ENCODE measurements at regions not wholly inside any gene's neighbourhood (a gene's known extent, or its start where the extent isn't known, plus 50 kb on each side); places are given as distances from the start of the nearest gene placed in this dataset.

GRCh38 chr2:53545604-53546003 is 222.0 kb upstream of the CHAC2 start:
- H3K9me3 ChIP-seq, result peaks cover 0 to 8% (median 4%) of the 10 kb centered on the region in 4 donors
- no peak for DNase-seq
- H3K27ac ChIP-seq, result no peak overlapping the region
- no peak overlapping the region for H3K4me3 ChIP-seq
- whole genome bisulfite sequencing, 2 donors, result 84 to 87% methylated on average over 4 of the region's 4 CpGs
- intact Hi-C loops (cut with DNase I), result no loop called here
- H3K4me1 ChIP-seq, result no peaks in the 10 kb centered on the region
- H3K27me3 ChIP-seq, result no peaks in the 10 kb centered on the region
- TF ChIP-seq POLR2A (IDR thresholded peaks at IDR 0.05) (no peak), POLR2AphosphoS5 (IDR thresholded peaks at IDR 0.05) (no peak), EP300 (IDR thresholded peaks at IDR 0.05) (no peak)
- TF ChIP-seq, protein P1, sequence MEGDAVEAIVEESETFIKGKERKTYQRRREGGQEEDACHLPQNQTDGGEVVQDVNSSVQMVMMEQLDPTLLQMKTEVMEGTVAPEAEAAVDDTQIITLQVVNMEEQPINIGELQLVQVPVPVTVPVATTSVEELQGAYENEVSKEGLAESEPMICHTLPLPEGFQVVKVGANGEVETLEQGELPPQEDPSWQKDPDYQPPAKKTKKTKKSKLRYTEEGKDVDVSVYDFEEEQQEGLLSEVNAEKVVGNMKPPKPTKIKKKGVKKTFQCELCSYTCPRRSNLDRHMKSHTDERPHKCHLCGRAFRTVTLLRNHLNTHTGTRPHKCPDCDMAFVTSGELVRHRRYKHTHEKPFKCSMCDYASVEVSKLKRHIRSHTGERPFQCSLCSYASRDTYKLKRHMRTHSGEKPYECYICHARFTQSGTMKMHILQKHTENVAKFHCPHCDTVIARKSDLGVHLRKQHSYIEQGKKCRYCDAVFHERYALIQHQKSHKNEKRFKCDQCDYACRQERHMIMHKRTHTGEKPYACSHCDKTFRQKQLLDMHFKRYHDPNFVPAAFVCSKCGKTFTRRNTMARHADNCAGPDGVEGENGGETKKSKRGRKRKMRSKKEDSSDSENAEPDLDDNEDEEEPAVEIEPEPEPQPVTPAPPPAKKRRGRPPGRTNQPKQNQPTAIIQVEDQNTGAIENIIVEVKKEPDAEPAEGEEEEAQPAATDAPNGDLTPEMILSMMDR (IDR thresholded peaks at IDR 0.05), result no peak
- H3K36me3 ChIP-seq, result no peaks in the 10 kb centered on the region

- intact Hi-C loops (cut with DNase I), result no loop called here
- DNase-seq, result no peak
- Histone ChIP-seq H3K36me3 (no peaks in the 10 kb centered on the region), H3K4me1 (no peaks in the 10 kb centered on the region), H3K27me3 (no peaks in the 10 kb centered on the region), H3K4me3 (no peak overlapping the region), H3K27ac (no peak overlapping the region), H3K9me3 (peaks cover 0 to 9% (median 4%) of the 10 kb centered on the region in 4 donors)
- WGBS, 2 donors, result 61 to 69% methylated on average over 7 of the region's 7 CpGs
- no peak for TF ChIP-seq POLR2A (IDR thresholded peaks at IDR 0.05)
- TF ChIP-seq, protein P1 (IDR thresholded peaks at IDR 0.05), result no peak
- no peak for TF ChIP-seq POLR2AphosphoS5 (IDR thresholded peaks at IDR 0.05)
- TF ChIP-seq EP300 (IDR thresholded peaks at IDR 0.05), result no peak
Measured at GRCh38 chr2:53544871-53545558, 222.6 kb upstream of the CHAC2 start.

- WGBS, 2 donors, result 59 to 72% methylated on average over 1 of the region's 1 CpG
- Histone ChIP-seq H3K27me3 (no peaks in the 10 kb centered on the region), H3K27ac (no peak overlapping the region), H3K4me1 (no peaks in the 10 kb centered on the region), H3K9me3 (peaks cover 0 to 9% (median 4%) of the 10 kb centered on the region in 4 donors), H3K4me3 (no peak overlapping the region), H3K36me3 (no peaks in the 10 kb centered on the region)
- intact Hi-C loops (cut with DNase I), result no loop called here
- no peak for DNase-seq
- TF ChIP-seq EP300 (IDR thresholded peaks at IDR 0.05), result no peak
Measured at GRCh38 chr2:53543083-53543482, 224.5 kb upstream of the CHAC2 start.

- no peak overlapping the region for H3K27ac ChIP-seq
- DNase-seq, result no peak
- H3K27me3 ChIP-seq, result no peaks in the 10 kb centered on the region
- WGBS, 2 donors, result 89 to 93% methylated on average over 4 of the region's 4 CpGs
- H3K4me1 ChIP-seq, result peaks cover 0 to 6% (median 0%) of the 10 kb centered on the region in 4 donors
- H3K36me3 ChIP-seq, result no peaks in the 10 kb centered on the region
- no peak for TF ChIP-seq POLR2A (IDR thresholded peaks at IDR 0.05)
- TF ChIP-seq, protein P1 (IDR thresholded peaks at IDR 0.05), result no peak
- TF ChIP-seq POLR2AphosphoS5 (IDR thresholded peaks at IDR 0.05), result no peak
- no peak for TF ChIP-seq EP300 (IDR thresholded peaks at IDR 0.05)
- no peak overlapping the region for H3K4me3 ChIP-seq
- intact Hi-C loops (cut with DNase I), result no loop called here
- peaks cover 0 to 9% (median 7%) of the 10 kb centered on the region in 4 donors for H3K9me3 ChIP-seq
Measured at GRCh38 chr2:53536583-53537361, 230.8 kb upstream of the CHAC2 start.

DNA sequence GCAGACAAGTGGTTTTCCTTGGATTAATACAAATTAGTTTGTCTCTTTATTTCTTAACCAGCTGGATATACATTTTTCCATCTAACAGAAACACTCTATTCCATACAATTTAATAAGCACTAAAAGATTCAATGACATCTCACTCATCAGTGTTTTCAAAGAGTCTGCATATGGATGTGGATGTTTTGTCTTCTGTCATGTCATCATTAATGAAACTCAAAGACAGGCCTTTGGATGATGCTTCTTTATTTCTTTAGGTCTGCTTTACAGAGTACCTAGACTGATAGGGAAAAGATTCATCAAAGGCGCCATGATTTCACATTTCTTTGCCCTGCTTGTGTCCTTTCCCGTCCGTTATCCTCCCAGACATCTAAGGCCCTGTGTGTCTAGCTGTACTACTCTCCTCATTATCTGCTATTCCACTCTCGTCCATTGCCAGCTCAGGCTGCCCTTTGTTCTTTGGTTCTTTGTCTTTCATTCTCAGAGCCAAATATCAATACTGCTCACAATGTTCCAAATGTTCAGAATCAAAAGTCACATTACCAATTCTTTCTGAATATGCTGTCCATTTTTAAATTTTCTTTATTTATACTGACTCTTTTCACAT is 232.3 kb upstream of the CHAC2 start:
- 84 to 89% methylated on average over 4 of the region's 4 CpGs for WGBS, 2 donors
- Histone ChIP-seq H3K9me3 (peaks cover 0 to 6% (median 1%) of the 10 kb centered on the region in 4 donors), H3K4me3 (no peak overlapping the region), H3K27ac (no peak overlapping the region), H3K4me1 (peaks cover 0 to 6% (median 0%) of the 10 kb centered on the region in 4 donors), H3K27me3 (no peaks in the 10 kb centered on the region), H3K36me3 (no peaks in the 10 kb centered on the region)
- intact Hi-C loops (cut with DNase I), result no loop called here
- DNase-seq, result no peak
- no peak for TF ChIP-seq EP300 (IDR thresholded peaks at IDR 0.05)
- TF ChIP-seq POLR2AphosphoS5 (IDR thresholded peaks at IDR 0.05), result no peak
- TF ChIP-seq, protein P1 (IDR thresholded peaks at IDR 0.05), result no peak
- no peak for TF ChIP-seq POLR2A (IDR thresholded peaks at IDR 0.05)

All from sigmoid colon (tissue), 6 donors.